SH-SY5Y (cell line): ENCODE measurements at regions not wholly inside any gene's neighbourhood (a gene's known extent, or its start where the extent isn't known, plus 50 kb on each side); places are given as distances from the start of the nearest gene placed in this dataset.

Experiments
- GATA2 ChIP-seq: IDR thresholded peaks from 2 replicates; pipeline ENCODE4 v1.6.1; 2011; ENCODE audit warnings: mild to moderate bottlenecking, low read depth, low read length
- GATA3 ChIP-seq: IDR thresholded peaks from 2 replicates; pipeline ENCODE4 v1.6.1; 2011; ENCODE audit warnings: low read depth, mild to moderate bottlenecking, low read length, moderate library complexity

GRCh38 chr9:108698231-108698630 is 157.6 kb downstream of the ACTL7B start:
- TF ChIP-seq GATA2, result no peak
- no peak for TF ChIP-seq GATA3
